Osteoblast (primary cell): ENCODE measurements at regions not wholly inside any gene's neighbourhood (a gene's known extent, or its start where the extent isn't known, plus 50 kb on each side); places are given as distances from the start of the nearest gene placed in this dataset.

Source experiments
- DNase-seq: peaks from one replicate; pipeline ENCODE4 v3.0.0; 2011; ENCODE audit warnings: low spot score, mixed read lengths; ENCODE audit not compliant: insufficient read length; ENCODE audit errors: missing footprints
- H2AFZ ChIP-seq: 2 replicates; pipeline ENCODE4 v1.6.0; 2011; ENCODE audit warnings: mild to moderate bottlenecking, low read length
- H3K27ac ChIP-seq: 2 replicates; pipeline ENCODE4 v1.5.1; 2011; ENCODE audit warnings: mild to moderate bottlenecking, low read depth, low read length, moderate library complexity
- H3K27me3 ChIP-seq: 2 replicates; pipeline ENCODE4 v1.6.0; 2012; ENCODE audit warnings: mild to moderate bottlenecking, control low read depth, inconsistent platforms, low read length, moderate library complexity; ENCODE audit not compliant: insufficient read depth
- H3K36me3 ChIP-seq: 2 replicates; pipeline ENCODE4 v1.5.1; 2011; ENCODE audit warnings: mild to moderate bottlenecking, low read length, control low read depth, moderate library complexity; ENCODE audit not compliant: insufficient read depth
- H3K4me1 ChIP-seq: 2 replicates; pipeline ENCODE4 v1.5.1; 2011; ENCODE audit warnings: mild to moderate bottlenecking, low read length, control low read depth, moderate library complexity; ENCODE audit not compliant: insufficient read depth
- H3K4me2 ChIP-seq: 2 replicates; pipeline ENCODE4 v1.6.0; 2011; ENCODE audit warnings: mild to moderate bottlenecking, low read length; ENCODE audit not compliant: insufficient read depth
- H3K4me3 ChIP-seq: fragments of 200-600 bp; sonication (generic); 3 replicates; pipeline ENCODE4 v1.5.1; 2012; ENCODE audit warnings: mild to moderate bottlenecking, low read length, inconsistent platforms; ENCODE audit not compliant: insufficient read depth
- H3K79me2 ChIP-seq: 2 replicates; pipeline ENCODE4 v1.6.0; 2012; ENCODE audit warnings: mild to moderate bottlenecking, low read length, control low read depth, inconsistent platforms; ENCODE audit not compliant: insufficient read depth
- H3K9me3 ChIP-seq: 2 replicates; pipeline ENCODE4 v1.5.1; 2011; ENCODE audit warnings: low read depth, low read length, control low read depth
- H4K20me1 ChIP-seq: 2 replicates; pipeline ENCODE4 v1.6.0; 2012; ENCODE audit warnings: mild to moderate bottlenecking, low read length, control low read depth; ENCODE audit not compliant: insufficient read depth
- CTCF ChIP-seq: IDR thresholded peaks from 2 replicates; pipeline ENCODE4 v1.5.1; 2011; ENCODE audit warnings: mild to moderate bottlenecking, low read depth, low read length, moderate library complexity; ENCODE audit errors: extremely low read depth

GRCh38 chr9:23408874-23409273, 417.2 kb downstream of the ELAVL2 start:
- TF ChIP-seq CTCF: no peak
- Histone ChIP-seq H3K4me1 (no peaks in the 10 kb centered on the region), H3K4me3 (no peak overlapping the region), H3K9me3 (peaks cover 3% of the 10 kb centered on the region), H2AFZ (no peak overlapping the region), H4K20me1 (no peaks in the 10 kb centered on the region), H3K79me2 (no peaks in the 10 kb centered on the region), H3K27me3 (no peaks in the 10 kb centered on the region), H3K4me2 (no peak overlapping the region), H3K27ac (no peak overlapping the region), H3K36me3 (no peaks in the 10 kb centered on the region)
- DNase-seq: no peak

- Histone ChIP-seq H3K4me1 (no peaks in the 10 kb centered on the region), H3K9me3 (peaks cover 5% of the 10 kb centered on the region), H3K4me2 (no peak overlapping the region), H3K79me2 (no peaks in the 10 kb centered on the region), H3K36me3 (no peaks in the 10 kb centered on the region), H4K20me1 (no peaks in the 10 kb centered on the region), H3K27ac (no peak overlapping the region), H3K4me3 (no peak overlapping the region), H2AFZ (no peak overlapping the region), H3K27me3 (no peaks in the 10 kb centered on the region)
- no peak for DNase-seq
- TF ChIP-seq CTCF: no peak
Measured at GRCh38 chr9:23412046-23412445, 414.0 kb downstream of the ELAVL2 start.

GRCh38 chr9:23412458-23412857, 413.6 kb downstream of the ELAVL2 start:
- Histone ChIP-seq H3K79me2 (no peaks in the 10 kb centered on the region), H3K27ac (no peak overlapping the region), H3K4me3 (no peak overlapping the region), H3K9me3 (peaks cover 5% of the 10 kb centered on the region), H4K20me1 (no peaks in the 10 kb centered on the region), H2AFZ (no peak overlapping the region), H3K4me2 (no peak overlapping the region), H3K27me3 (no peaks in the 10 kb centered on the region), H3K36me3 (no peaks in the 10 kb centered on the region), H3K4me1 (no peaks in the 10 kb centered on the region)
- DNase-seq: no peak
- no peak for TF ChIP-seq CTCF

- Histone ChIP-seq H4K20me1 (no peaks in the 10 kb centered on the region), H3K4me1 (no peaks in the 10 kb centered on the region), H3K9me3 (peaks cover 5% of the 10 kb centered on the region), H3K4me2 (no peak overlapping the region), H3K27ac (no peak overlapping the region), H3K36me3 (no peaks in the 10 kb centered on the region), H3K27me3 (no peaks in the 10 kb centered on the region), H3K79me2 (no peaks in the 10 kb centered on the region), H2AFZ (no peak overlapping the region), H3K4me3 (no peak overlapping the region)
- no peak for TF ChIP-seq CTCF
- DNase-seq: no peak
Measured at GRCh38 chr9:23413541-23413940, 412.5 kb downstream of the ELAVL2 start.
